ENCODE measurements at regions not wholly inside any gene's neighbourhood (a gene's known extent, or its start where the extent isn't known, plus 50 kb on each side); places are given as distances from the start of the nearest gene placed in this dataset.
A peak's percentile ranks its signal among the peaks of the same experiment; 100 is the strongest.

- H3K27me3 Mint-ChIP-seq (ENCODE audit: low read depth), result no peaks in the 10 kb centered on the region
- DNase-seq (ENCODE audit: low spot score in 2 of 2, unreplicated experiment in 2 of 2), result no peak
- no peak overlapping the region for H3K4me3 Mint-ChIP-seq
- H3K36me3 Mint-ChIP-seq, result no peaks in the 10 kb centered on the region
- no peak overlapping the region for H3K27ac Mint-ChIP-seq
- peaks cover 26% of the 10 kb centered on the region for H3K4me1 Mint-ChIP-seq
- no peak for TF ChIP-seq CTCF (IDR thresholded peaks at IDR 0.05; ENCODE audit: unreplicated experiment)
- no peaks in the 10 kb centered on the region for H3K9me3 Mint-ChIP-seq
These were observed 341.8 kb upstream of the SEMA3A start for GRCh38 chr7:84536271-84536870.

- no peak for DNase-seq (ENCODE audit: low spot score in 2 of 2, unreplicated experiment in 2 of 2)
- Mint-ChIP-seq H3K27ac (no peak overlapping the region), H3K4me1 (peaks cover 26% of the 10 kb centered on the region), H3K27me3 (ENCODE audit: low read depth) (no peaks in the 10 kb centered on the region), H3K4me3 (no peak overlapping the region), H3K9me3 (no peaks in the 10 kb centered on the region), H3K36me3 (no peaks in the 10 kb centered on the region)
- TF ChIP-seq CTCF (IDR thresholded peaks at IDR 0.05; ENCODE audit: unreplicated experiment), result no peak
These were observed 341.1 kb upstream of the SEMA3A start for GRCh38 chr7:84535580-84536270.

- Mint-ChIP-seq H3K36me3 (no peaks in the 10 kb centered on the region), H3K4me3 (no peak overlapping the region), H3K4me1 (peaks cover 41% of the 10 kb centered on the region), H3K27me3 (ENCODE audit: low read depth) (no peaks in the 10 kb centered on the region), H3K9me3 (no peaks in the 10 kb centered on the region), H3K27ac (no peak overlapping the region)
- no peak for TF ChIP-seq CTCF (IDR thresholded peaks at IDR 0.05; ENCODE audit: unreplicated experiment)
- DNase-seq (ENCODE audit: low spot score in 2 of 2, unreplicated experiment in 2 of 2), result no peak
These were observed 338.6 kb upstream of the SEMA3A start for GRCh38 chr7:84533182-84533581.

- no peak overlapping the region for H3K27ac Mint-ChIP-seq
- no peak for DNase-seq (ENCODE audit: low spot score in 2 of 2, unreplicated experiment in 2 of 2)
- H3K4me3 Mint-ChIP-seq, result no peak overlapping the region
- H3K9me3 Mint-ChIP-seq, result no peaks in the 10 kb centered on the region
- H3K27me3 Mint-ChIP-seq (ENCODE audit: low read depth), result no peaks in the 10 kb centered on the region
- no peak for TF ChIP-seq CTCF (IDR thresholded peaks at IDR 0.05; ENCODE audit: unreplicated experiment)
- H3K36me3 Mint-ChIP-seq, result no peaks in the 10 kb centered on the region
- peaks cover 42% of the 10 kb centered on the region for H3K4me1 Mint-ChIP-seq
These were observed 337.6 kb upstream of the SEMA3A start for GRCh38 chr7:84532196-84532595.

GRCh38 chr7:84529480-84530205, 335.1 kb upstream of the SEMA3A start:
- H3K4me1 Mint-ChIP-seq, result peaks cover 28% of the 10 kb centered on the region
- H3K4me3 Mint-ChIP-seq, result no peak overlapping the region
- H3K27ac Mint-ChIP-seq, result peak overlapping the region; percentile 81
- no peak for TF ChIP-seq CTCF (IDR thresholded peaks at IDR 0.05; ENCODE audit: unreplicated experiment)
- no peaks in the 10 kb centered on the region for H3K36me3 Mint-ChIP-seq
- no peaks in the 10 kb centered on the region for H3K27me3 Mint-ChIP-seq (ENCODE audit: low read depth)
- no peaks in the 10 kb centered on the region for H3K9me3 Mint-ChIP-seq
- no peak for DNase-seq (ENCODE audit: low spot score in 2 of 2, unreplicated experiment in 2 of 2)

All from mesothelial cell of epicardium (in vitro differentiated cells).